PFSK-1 (cell line): ENCODE measurements at regions not wholly inside any gene's neighbourhood (a gene's known extent, or its start where the extent isn't known, plus 50 kb on each side); places are given as distances from the start of the nearest gene placed in this dataset.

ENCODE experiments used
- FOXP2 ChIP-seq: optimal IDR thresholded peaks from 2 replicates; pipeline ENCODE3; 2011; ENCODE audit warnings: borderline replicate concordance, control low read depth, inconsistent platforms; ENCODE audit not compliant: insufficient read depth; ENCODE audit errors: extremely low read length, extremely low read depth
- POLR2AphosphoS5 ChIP-seq: IDR thresholded peaks from 2 replicates; pipeline ENCODE4 v1.6.1; 2012; ENCODE audit warnings: low read depth, mild to moderate bottlenecking, control low read depth, low read length, moderate library complexity
- SIN3A ChIP-seq: IDR thresholded peaks from 2 replicates; pipeline ENCODE4 v1.6.1; 2012; ENCODE audit warnings: mild to moderate bottlenecking, low read length, moderate library complexity, borderline replicate concordance; ENCODE audit not compliant: insufficient read depth
- TAF1 ChIP-seq: IDR thresholded peaks from 2 replicates; pipeline ENCODE4 v1.6.1; 2012; ENCODE audit warnings: low read length, control low read depth, borderline replicate concordance; ENCODE audit not compliant: insufficient read depth
- TF ChIP-seq, protein P1 (sequence below), 2 experiments: IDR thresholded peaks; 2 replicates each; pipeline versions ENCODE4 v1.6.1 to v1.8.0; 2011 to 2012; ENCODE audit warnings: low read depth in 2 of 2, low read length in 2 of 2, control low read depth in 1 of 2, inconsistent platforms in 1 of 2, mild to moderate bottlenecking in 1 of 2, moderate library complexity in 1 of 2; ENCODE audit not compliant: insufficient read depth in 1 of 2

DNA sequence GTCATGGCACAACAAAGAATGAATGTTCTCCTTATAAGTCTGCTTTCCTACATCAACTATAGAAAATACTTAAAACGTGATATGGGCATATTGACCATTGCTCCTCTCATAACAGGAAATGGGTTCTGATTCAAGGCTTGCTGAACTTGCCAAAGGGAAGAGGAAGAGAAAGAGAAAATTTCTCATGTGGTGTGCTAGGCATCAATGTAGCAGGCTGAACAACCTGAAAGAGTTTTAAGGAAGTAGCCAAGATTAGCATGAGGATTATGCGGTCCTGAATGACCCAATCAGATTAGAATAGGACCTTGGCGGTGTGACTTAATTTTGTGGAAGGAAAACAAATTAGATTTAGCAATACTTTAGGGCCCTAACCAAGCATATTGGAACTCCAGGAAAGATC is 617.7 kb upstream of the CDH11 start:
- TF ChIP-seq TAF1 (no peak), SIN3A (no peak), POLR2AphosphoS5 (no peak), FOXP2 (no peak)
- TF ChIP-seq, protein P1, sequence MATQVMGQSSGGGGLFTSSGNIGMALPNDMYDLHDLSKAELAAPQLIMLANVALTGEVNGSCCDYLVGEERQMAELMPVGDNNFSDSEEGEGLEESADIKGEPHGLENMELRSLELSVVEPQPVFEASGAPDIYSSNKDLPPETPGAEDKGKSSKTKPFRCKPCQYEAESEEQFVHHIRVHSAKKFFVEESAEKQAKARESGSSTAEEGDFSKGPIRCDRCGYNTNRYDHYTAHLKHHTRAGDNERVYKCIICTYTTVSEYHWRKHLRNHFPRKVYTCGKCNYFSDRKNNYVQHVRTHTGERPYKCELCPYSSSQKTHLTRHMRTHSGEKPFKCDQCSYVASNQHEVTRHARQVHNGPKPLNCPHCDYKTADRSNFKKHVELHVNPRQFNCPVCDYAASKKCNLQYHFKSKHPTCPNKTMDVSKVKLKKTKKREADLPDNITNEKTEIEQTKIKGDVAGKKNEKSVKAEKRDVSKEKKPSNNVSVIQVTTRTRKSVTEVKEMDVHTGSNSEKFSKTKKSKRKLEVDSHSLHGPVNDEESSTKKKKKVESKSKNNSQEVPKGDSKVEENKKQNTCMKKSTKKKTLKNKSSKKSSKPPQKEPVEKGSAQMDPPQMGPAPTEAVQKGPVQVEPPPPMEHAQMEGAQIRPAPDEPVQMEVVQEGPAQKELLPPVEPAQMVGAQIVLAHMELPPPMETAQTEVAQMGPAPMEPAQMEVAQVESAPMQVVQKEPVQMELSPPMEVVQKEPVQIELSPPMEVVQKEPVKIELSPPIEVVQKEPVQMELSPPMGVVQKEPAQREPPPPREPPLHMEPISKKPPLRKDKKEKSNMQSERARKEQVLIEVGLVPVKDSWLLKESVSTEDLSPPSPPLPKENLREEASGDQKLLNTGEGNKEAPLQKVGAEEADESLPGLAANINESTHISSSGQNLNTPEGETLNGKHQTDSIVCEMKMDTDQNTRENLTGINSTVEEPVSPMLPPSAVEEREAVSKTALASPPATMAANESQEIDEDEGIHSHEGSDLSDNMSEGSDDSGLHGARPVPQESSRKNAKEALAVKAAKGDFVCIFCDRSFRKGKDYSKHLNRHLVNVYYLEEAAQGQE (IDR thresholded peaks at IDR 0.05; ENCODE audit: insufficient read depth in 1 of 2, low read depth in 2 of 2, low read length in 2 of 2): no peak

DNA sequence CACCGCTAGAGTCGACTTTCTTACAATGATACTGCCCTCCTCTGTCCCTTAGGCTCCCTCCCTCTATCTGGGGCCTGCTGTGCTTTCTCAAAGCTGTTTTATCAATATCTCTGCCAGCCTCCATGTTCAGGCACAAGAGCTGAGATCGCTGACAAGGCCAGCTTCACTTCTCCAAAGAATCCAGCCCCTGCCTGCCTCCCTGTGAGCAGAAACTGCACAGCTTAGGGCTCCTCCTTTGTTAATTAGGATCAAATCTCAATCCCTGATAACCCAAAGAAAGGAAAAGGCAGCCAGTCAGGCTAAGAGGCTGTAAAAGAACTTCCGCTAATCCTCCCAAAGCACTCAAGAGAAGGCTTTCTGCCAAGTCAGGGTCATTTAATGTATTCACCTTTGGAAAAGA is 616.0 kb upstream of the CDH11 start:
- TF ChIP-seq FOXP2: no peak

DNA sequence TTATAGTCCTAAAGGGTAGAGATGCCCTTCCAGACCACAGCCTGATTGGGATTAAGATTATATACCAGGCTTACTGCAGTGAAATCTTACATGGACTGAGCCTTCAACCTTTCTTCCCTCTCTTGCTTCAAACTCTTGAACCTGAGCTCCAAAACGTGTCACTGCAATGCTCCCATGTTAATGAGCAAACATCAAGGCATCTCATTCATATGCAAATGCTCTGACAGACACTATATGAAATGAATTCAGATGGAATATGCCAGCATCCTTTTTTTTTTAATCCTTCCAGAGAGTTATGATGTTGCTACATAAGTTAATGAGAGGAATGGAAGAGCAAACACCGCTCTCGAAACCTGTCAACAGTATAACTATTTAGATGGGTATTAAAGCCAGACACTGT is 611.9 kb upstream of the CDH11 start:
- TF ChIP-seq TAF1 (no peak), POLR2AphosphoS5 (no peak), SIN3A (no peak), FOXP2 (no peak)
- TF ChIP-seq, protein P1 (IDR thresholded peaks at IDR 0.05; ENCODE audit: insufficient read depth in 1 of 2, low read depth in 2 of 2, low read length in 2 of 2): no peak

DNA sequence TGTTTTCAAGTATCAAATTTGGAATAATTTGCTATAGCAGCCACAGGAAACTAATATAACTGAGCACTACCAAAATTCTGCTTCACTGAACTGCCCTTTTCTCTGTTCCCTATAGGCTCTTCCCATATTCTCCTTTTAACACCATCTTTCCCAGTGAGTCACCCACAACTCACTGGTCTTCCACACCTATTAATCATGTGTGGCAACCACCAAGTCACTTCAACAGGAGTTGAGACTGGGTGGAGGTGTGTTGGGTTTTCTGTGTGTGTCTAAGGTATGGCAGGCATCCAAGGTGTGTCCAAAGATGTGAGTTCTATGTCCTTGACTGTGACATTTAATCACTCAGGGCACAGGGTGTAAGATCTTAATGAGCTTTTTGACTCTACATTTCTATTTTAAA is 610.0 kb upstream of the CDH11 start:
- no peak for TF ChIP-seq TAF1
- TF ChIP-seq SIN3A: no peak
- TF ChIP-seq, protein P1 (IDR thresholded peaks at IDR 0.05; ENCODE audit: insufficient read depth in 1 of 2, low read depth in 2 of 2, low read length in 2 of 2): no peak
- TF ChIP-seq POLR2AphosphoS5: no peak
- no peak for TF ChIP-seq FOXP2

DNA sequence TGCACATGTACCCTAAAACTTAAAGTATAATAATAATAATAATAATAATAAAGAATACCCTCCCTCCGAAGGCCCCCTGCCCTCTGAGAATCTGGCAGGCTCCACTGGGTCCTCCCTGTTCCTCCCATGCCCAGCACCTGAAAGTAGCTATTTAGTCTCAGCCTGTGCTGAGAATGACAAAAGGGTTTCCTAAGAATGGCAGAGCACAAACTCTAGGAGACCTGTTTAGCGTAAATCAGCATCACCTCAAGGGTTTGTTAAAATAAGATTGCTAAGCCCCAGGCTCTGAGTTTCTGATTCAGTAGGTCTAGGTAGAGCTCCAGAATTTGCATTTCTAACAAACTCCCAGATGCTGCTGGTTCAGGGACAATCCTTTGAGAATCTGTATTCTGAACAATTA is 606.8 kb upstream of the CDH11 start:
- TF ChIP-seq TAF1: no peak
- TF ChIP-seq POLR2AphosphoS5: no peak
- TF ChIP-seq FOXP2: no peak
- TF ChIP-seq, protein P1 (IDR thresholded peaks at IDR 0.05; ENCODE audit: insufficient read depth in 1 of 2, low read depth in 2 of 2, low read length in 2 of 2): no peak
- TF ChIP-seq SIN3A: no peak
